ENCODE measurements at regions not wholly inside any gene's neighbourhood (a gene's known extent, or its start where the extent isn't known, plus 50 kb on each side); places are given as distances from the start of the nearest gene placed in this dataset.

- TF ChIP-seq POLR2A (IDR thresholded peaks at IDR 0.05) (no peak), POLR2AphosphoS5 (IDR thresholded peaks at IDR 0.05) (no peak), CTCF (IDR thresholded peaks at IDR 0.05) (no peak), EP300 (IDR thresholded peaks at IDR 0.05) (no peak)
Observed at GRCh38 chr12:3431686-3432085, 59.3 kb upstream of the PRMT8 start.
